ENCODE measurements at regions not wholly inside any gene's neighbourhood (a gene's known extent, or its start where the extent isn't known, plus 50 kb on each side); places are given as distances from the start of the nearest gene placed in this dataset.

- H3K27ac ChIP-seq (ENCODE audit: insufficient read depth, low read depth, low read length), result no peak overlapping the region
- no peak for FAIRE-seq
- H3K4me3 ChIP-seq (replicated peaks in 1 of 3; ENCODE audit: insufficient read depth in 1 of 3, low read depth in 1 of 3, low read length in 3 of 3), result no peak overlapping the region
- ChIA-PET CTCF (no interaction called here), POLR2A (no interaction called here)
- H4K20me1 ChIP-seq (replicated peaks; ENCODE audit: control insufficient read depth, extremely low read depth, insufficient read depth, low read length), result no peaks in the 10 kb centered on the region
- H2AFZ ChIP-seq (ENCODE audit: low read depth, low read length), result no peak overlapping the region
- H3K9me3 ChIP-seq (replicated peaks; ENCODE audit: control insufficient read depth, insufficient read depth, low read length), result no peaks in the 10 kb centered on the region
- H3K36me3 ChIP-seq (ENCODE audit: control insufficient read depth in 2 of 2, extremely low read depth in 1 of 2, insufficient read depth in 2 of 2, low read length in 2 of 2), result no peaks in the 10 kb centered on the region
- no peaks in the 10 kb centered on the region for H3K27me3 ChIP-seq (ENCODE audit: control insufficient read depth in 2 of 2, insufficient read depth in 2 of 2, low read length in 2 of 2)
- no peak overlapping the region for H3K4me2 ChIP-seq (ENCODE audit: insufficient read depth, low read length)
- no peaks in the 10 kb centered on the region for H3K9me1 ChIP-seq (replicated peaks; ENCODE audit: control insufficient read depth, extremely low read depth, insufficient read depth, low read length)
- no peaks in the 10 kb centered on the region for H3K4me1 ChIP-seq (ENCODE audit: control insufficient read depth, extremely low read depth, insufficient read depth, low read length)
- no TSS peak for BruUV-seq (replicated peaks)
- intact Hi-C loops (cut with micrococcal nuclease) (no loop called here), dilution Hi-C loops (cut with MboI; ENCODE audit: extremely low pct_ligation_motif_present, low sequenced_read_pairs) (no loop called here)
- no peak overlapping the region for H3K9ac ChIP-seq (replicated peaks; ENCODE audit: extremely low read depth, insufficient read depth, low read length)
- DNase-seq (ENCODE audit: low read depth, low spot score), result no peak
- no peak for TF ChIP-seq GATA2 (IDR thresholded peaks at IDR 0.05; ENCODE audit: insufficient read depth, insufficient read length, low read depth, low read length)
- TF ChIP-seq MYC (IDR thresholded peaks at IDR 0.05; ENCODE audit: low read depth, low read length), result no peak
- TF ChIP-seq EZH2 (IDR thresholded peaks at IDR 0.05; ENCODE audit: borderline replicate concordance, low read depth, low read length, severe bottlenecking), result no peak
- TF ChIP-seq JUN (IDR thresholded peaks at IDR 0.05; ENCODE audit: borderline replicate concordance, insufficient read depth, insufficient read length, low read depth), result no peak
- no peak for TF ChIP-seq POLR2A (IDR thresholded peaks at IDR 0.05; ENCODE audit: low read depth, low read length)
- TF ChIP-seq POLR2AphosphoS5 (IDR thresholded peaks at IDR 0.05; ENCODE audit: insufficient read depth, low read depth, low read length), result no peak
- no peak for TF ChIP-seq FOS (IDR thresholded peaks at IDR 0.05; ENCODE audit: borderline replicate concordance, insufficient read depth, low read length)
- no peaks in the 10 kb centered on the region for H3K79me2 ChIP-seq (ENCODE audit: control insufficient read depth, insufficient read depth, low read length)
These were observed 261.2 kb upstream of the AJAP1 start for GRCh38 chr1:4393191-4393590.

- TF ChIP-seq EZH2 (IDR thresholded peaks at IDR 0.05; ENCODE audit: borderline replicate concordance, low read depth, low read length, severe bottlenecking) (no peak), MAX (IDR thresholded peaks at IDR 0.05; ENCODE audit: insufficient read depth, insufficient read length) (no peak), JUN (IDR thresholded peaks at IDR 0.05; ENCODE audit: borderline replicate concordance, insufficient read depth, insufficient read length, low read depth) (no peak), POLR2A (IDR thresholded peaks at IDR 0.05; ENCODE audit: low read depth, low read length) (no peak), FOS (IDR thresholded peaks at IDR 0.05; ENCODE audit: borderline replicate concordance, insufficient read depth, low read length) (no peak), GATA2 (IDR thresholded peaks at IDR 0.05; ENCODE audit: insufficient read depth, insufficient read length, low read depth, low read length) (no peak), MYC (IDR thresholded peaks at IDR 0.05; ENCODE audit: low read depth, low read length) (no peak), POLR2AphosphoS5 (IDR thresholded peaks at IDR 0.05; ENCODE audit: insufficient read depth, low read depth, low read length) (no peak)
- TF ChIP-seq, protein P1, sequence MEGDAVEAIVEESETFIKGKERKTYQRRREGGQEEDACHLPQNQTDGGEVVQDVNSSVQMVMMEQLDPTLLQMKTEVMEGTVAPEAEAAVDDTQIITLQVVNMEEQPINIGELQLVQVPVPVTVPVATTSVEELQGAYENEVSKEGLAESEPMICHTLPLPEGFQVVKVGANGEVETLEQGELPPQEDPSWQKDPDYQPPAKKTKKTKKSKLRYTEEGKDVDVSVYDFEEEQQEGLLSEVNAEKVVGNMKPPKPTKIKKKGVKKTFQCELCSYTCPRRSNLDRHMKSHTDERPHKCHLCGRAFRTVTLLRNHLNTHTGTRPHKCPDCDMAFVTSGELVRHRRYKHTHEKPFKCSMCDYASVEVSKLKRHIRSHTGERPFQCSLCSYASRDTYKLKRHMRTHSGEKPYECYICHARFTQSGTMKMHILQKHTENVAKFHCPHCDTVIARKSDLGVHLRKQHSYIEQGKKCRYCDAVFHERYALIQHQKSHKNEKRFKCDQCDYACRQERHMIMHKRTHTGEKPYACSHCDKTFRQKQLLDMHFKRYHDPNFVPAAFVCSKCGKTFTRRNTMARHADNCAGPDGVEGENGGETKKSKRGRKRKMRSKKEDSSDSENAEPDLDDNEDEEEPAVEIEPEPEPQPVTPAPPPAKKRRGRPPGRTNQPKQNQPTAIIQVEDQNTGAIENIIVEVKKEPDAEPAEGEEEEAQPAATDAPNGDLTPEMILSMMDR (IDR thresholded peaks at IDR 0.05; ENCODE audit: extremely low read depth in 1 of 2, insufficient read depth in 1 of 2, low read depth in 1 of 2, low read length in 2 of 2), result no peak
- no peak overlapping the region for H3K4me2 ChIP-seq (ENCODE audit: insufficient read depth, low read length)
- no peak overlapping the region for H3K27ac ChIP-seq (ENCODE audit: insufficient read depth, low read depth, low read length)
- POLR2A ChIA-PET, result no interaction called here
- CTCF ChIA-PET, result no interaction called here
- no peaks in the 10 kb centered on the region for H3K36me3 ChIP-seq (ENCODE audit: control insufficient read depth in 2 of 2, extremely low read depth in 1 of 2, insufficient read depth in 2 of 2, low read length in 2 of 2)
- BruUV-seq (replicated peaks), result no TSS peak
- H3K9ac ChIP-seq (replicated peaks; ENCODE audit: extremely low read depth, insufficient read depth, low read length), result no peak overlapping the region
- FAIRE-seq (no peak), DNase-seq (ENCODE audit: low read depth, low spot score) (no peak)
- dilution Hi-C loops (cut with MboI; ENCODE audit: extremely low pct_ligation_motif_present, low sequenced_read_pairs) (no loop called here), intact Hi-C loops (cut with micrococcal nuclease) (no loop called here)
- no peaks in the 10 kb centered on the region for H4K20me1 ChIP-seq (replicated peaks; ENCODE audit: control insufficient read depth, extremely low read depth, insufficient read depth, low read length)
- H3K9me1 ChIP-seq (replicated peaks; ENCODE audit: control insufficient read depth, extremely low read depth, insufficient read depth, low read length), result no peaks in the 10 kb centered on the region
- no peak overlapping the region for H2AFZ ChIP-seq (ENCODE audit: low read depth, low read length)
- no peak overlapping the region for H3K4me3 ChIP-seq (replicated peaks in 1 of 3; ENCODE audit: insufficient read depth in 1 of 3, low read depth in 1 of 3, low read length in 3 of 3)
- H3K79me2 ChIP-seq (ENCODE audit: control insufficient read depth, insufficient read depth, low read length), result no peaks in the 10 kb centered on the region
- H3K9me3 ChIP-seq (replicated peaks; ENCODE audit: control insufficient read depth, insufficient read depth, low read length), result no peaks in the 10 kb centered on the region
- no peaks in the 10 kb centered on the region for H3K27me3 ChIP-seq (ENCODE audit: control insufficient read depth in 2 of 2, insufficient read depth in 2 of 2, low read length in 2 of 2)
- no peaks in the 10 kb centered on the region for H3K4me1 ChIP-seq (ENCODE audit: control insufficient read depth, extremely low read depth, insufficient read depth, low read length)
These were observed 260.0 kb upstream of the AJAP1 start for GRCh38 chr1:4394366-4394765.
